Lung (tissue), 11 donors: ENCODE measurements at regions not wholly inside any gene's neighbourhood (a gene's known extent, or its start where the extent isn't known, plus 50 kb on each side); places are given as distances from the start of the nearest gene placed in this dataset.
A peak's percentile ranks its signal among the peaks of the same experiment; 100 is the strongest.

Experiments
- ATAC-seq: fragments of 200-7000 bp; cut with Tn5 transposase; one replicate; pipeline ENCODE4 v1.9.1; 2020; ENCODE audit warnings: moderate number of reproducible peaks; ENCODE audit not compliant: insufficient read depth, low FRiP score
- DNase-seq, 3 donors: peaks; one replicate each; pipeline ENCODE4 v3.0.0-alpha.2; 2013 to 2017
- H3K27ac ChIP-seq, 2 donors: one replicate each; pipeline ENCODE4 v1.5.1; 2013; ENCODE audit warnings: mild to moderate bottlenecking in 2 of 2, moderate library complexity in 2 of 2, control low read depth in 1 of 2, inconsistent platforms in 1 of 2, low read depth in 1 of 2, low read length in 1 of 2
- H3K27me3 ChIP-seq, 3 donors: one replicate each; pipeline ENCODE4 v1.5.1; 2013; ENCODE audit warnings: low read length in 2 of 3; ENCODE audit not compliant: control insufficient read depth in 3 of 3, insufficient read depth in 3 of 3
- H3K36me3 ChIP-seq, 4 donors: one replicate each; pipeline ENCODE4 v1.5.1; 2013; ENCODE audit warnings: low read length in 4 of 4, mild to moderate bottlenecking in 1 of 4, moderate library complexity in 1 of 4; ENCODE audit not compliant: control insufficient read depth in 4 of 4, insufficient read depth in 4 of 4
- H3K4me1 ChIP-seq, 5 donors: one replicate each; pipeline ENCODE4 v1.5.1; 2013; ENCODE audit warnings: low read length in 5 of 5, mild to moderate bottlenecking in 2 of 5, moderate library complexity in 1 of 5; ENCODE audit not compliant: control insufficient read depth in 5 of 5, insufficient read depth in 5 of 5
- H3K4me3 ChIP-seq: one replicate; pipeline ENCODE4 v1.5.1; 2013; ENCODE audit warnings: mild to moderate bottlenecking, control low read depth, moderate library complexity
- H3K9ac ChIP-seq, 2 donors: one replicate each; pipeline ENCODE4 v1.5.1; 2013; ENCODE audit warnings: low read length in 2 of 2, control low read depth in 1 of 2; ENCODE audit not compliant: insufficient read depth in 1 of 2
- H3K9me3 ChIP-seq, 4 donors: one replicate each; pipeline ENCODE4 v1.5.1; 2013; ENCODE audit warnings: low read length in 3 of 4, mild to moderate bottlenecking in 1 of 4, moderate library complexity in 1 of 4; ENCODE audit not compliant: control insufficient read depth in 4 of 4, insufficient read depth in 3 of 4
- CTCF ChIP-seq: IDR thresholded peaks from 2 replicates; pipeline ENCODE4 v1.5.1; 2012; ENCODE audit warnings: mild to moderate bottlenecking; ENCODE audit errors: control extremely low read depth, extremely low read depth
- WGBS, 2 donors: extraction: QIAGEN DNeasy Blood & Tissue Kit; methylation state at CpG; one replicate each; pipeline ENCODE4 v1.1.7; 2013; 5-methylcytosine and 5-hydroxymethylcytosine counted together
- donor health status: control.
- donor health status: control.
- donor health status: Bipolar disorder and iron deficiency.
- donor health status: healthy.
- donor health status: DM: yes; HTN: yes; CAD: no.

GRCh38 chr4:63728480-63729177, 680.6 kb downstream of the TECRL start:
- H3K27ac ChIP-seq: no peak overlapping the region
- no peak overlapping the region for H3K4me3 ChIP-seq
- peak in 2 of 3 donors; percentile 1 to 4 for DNase-seq
- no peak for ATAC-seq
- no peaks in the 10 kb centered on the region for H3K27me3 ChIP-seq
- peaks cover 0 to 4% (median 0%) of the 10 kb centered on the region in 4 donors for H3K9me3 ChIP-seq
- H3K4me1 ChIP-seq: no peaks in the 10 kb centered on the region
- no peaks in the 10 kb centered on the region for H3K36me3 ChIP-seq
- 45 to 49% methylated on average over 3 of the region's 3 CpGs for WGBS, 2 donors
- no peak for TF ChIP-seq CTCF
- no peak overlapping the region for H3K9ac ChIP-seq

GRCh38 chr4:63717384-63717783, 691.9 kb downstream of the TECRL start:
- Histone ChIP-seq H3K27me3 (no peaks in the 10 kb centered on the region), H3K4me1 (no peaks in the 10 kb centered on the region), H3K36me3 (no peaks in the 10 kb centered on the region), H3K4me3 (no peak overlapping the region), H3K9ac (no peak overlapping the region), H3K9me3 (no peaks in the 10 kb centered on the region), H3K27ac (no peak overlapping the region)
- no peak for ATAC-seq
- WGBS, 2 donors: 25 to 27% methylated on average over 2 of the region's 2 CpGs
- peak in 2 of 3 donors; percentile 19 to 33 for DNase-seq
- no peak for TF ChIP-seq CTCF

GRCh38 chr4:63708661-63709060, 700.6 kb downstream of the TECRL start:
- Histone ChIP-seq H3K9me3 (no peaks in the 10 kb centered on the region), H3K27ac (no peak overlapping the region), H3K36me3 (no peaks in the 10 kb centered on the region), H3K9ac (no peak overlapping the region), H3K27me3 (no peaks in the 10 kb centered on the region), H3K4me3 (no peak overlapping the region), H3K4me1 (no peaks in the 10 kb centered on the region)
- 64 to 74% methylated on average over 2 of the region's 2 CpGs for WGBS, 2 donors
- ATAC-seq (no peak), DNase-seq (no peak)
- no peak for TF ChIP-seq CTCF

GRCh38 chr4:63700569-63700968, 708.7 kb downstream of the TECRL start:
- ATAC-seq (no peak), DNase-seq (no peak)
- H3K4me3 ChIP-seq: no peak overlapping the region
- H3K4me1 ChIP-seq: no peaks in the 10 kb centered on the region
- no peak for TF ChIP-seq CTCF
- no peak overlapping the region for H3K9ac ChIP-seq
- no peak overlapping the region for H3K27ac ChIP-seq
- H3K9me3 ChIP-seq: peaks cover 0 to 2% (median 0%) of the 10 kb centered on the region in 4 donors
- 82 to 85% methylated on average over 6 of the region's 6 CpGs for WGBS, 2 donors
- no peaks in the 10 kb centered on the region for H3K36me3 ChIP-seq
- no peaks in the 10 kb centered on the region for H3K27me3 ChIP-seq
